A549 (cell line): ENCODE measurements at regions not wholly inside any gene's neighbourhood (a gene's known extent, or its start where the extent isn't known, plus 50 kb on each side); places are given as distances from the start of the nearest gene placed in this dataset.

Source experiments
- ATAC-seq, 2 experiments: fragments of 200-7000 bp in 1 of 2; fragments of >200 bp in 1 of 2; cut with Nextera tagmentation in 1 of 2; cut with Tn5 transposase in 1 of 2; 3 replicates each; pipeline versions ENCODE4 v1.8.0 to v1.9.1; 2018 to 2020; ENCODE audit warnings: mild to moderate bottlenecking in 1 of 2, moderate library complexity in 1 of 2
- CTCF ChIA-PET: fragments of 300-600 bp; sonication (Branson Sonifier 250); formaldehyde crosslinking; extraction: SDS; loops from one replicate; lab custom pipeline; 2021; ENCODE audit warnings: antibody characterized with exemption, inconsistent platforms; lab: Yijun Ruan, JAX
- POLR2A ChIA-PET: fragments of 350-600 bp; formaldehyde crosslinking; extraction: SDS; loops from one replicate; lab custom pipeline; 2021; ENCODE audit warnings: antibody characterized with exemption, inconsistent platforms; lab: Yijun Ruan, JAX
- DNase-seq, 2 experiments: peaks; one replicate each; pipeline versions ENCODE4 v3.0.0 to v3.0.0-alpha.2; 2011 to 2016; ENCODE audit warnings: low read depth in 1 of 2, low spot score in 1 of 2
- FAIRE-seq: peaks from 2 replicates; lab custom pipeline; 2011; peaks lifted over from hg19 to GRCh38; lab: Jason Lieb, UNC
- H3K27ac ChIP-seq, 2 experiments: fragments of >200 bp; sonication (Bioruptor Twin); formaldehyde crosslinking; 3 replicates each; pipeline ENCODE4 v1.5.1; 2016 to 2017
- H3K4me1 ChIP-seq: fragments of >200 bp; sonication (Bioruptor Twin); formaldehyde crosslinking; 3 replicates; pipeline ENCODE4 v1.6.1; 2016
- H3K4me2 ChIP-seq: fragments of >200 bp; sonication (Bioruptor Twin); formaldehyde crosslinking; 3 replicates; pipeline ENCODE4 v1.6.1; 2016
- H3K4me3 ChIP-seq: fragments of >200 bp; sonication (Bioruptor Twin); formaldehyde crosslinking; 3 replicates; pipeline ENCODE4 v1.5.1; 2016
- H3K9me3 ChIP-seq: fragments of >200 bp; sonication (Bioruptor Twin); formaldehyde crosslinking; 3 replicates; pipeline ENCODE4 v1.6.1; 2016
- ATOH8 ChIP-seq: fragments of 250-450 bp; sonication (Bioruptor Pico); IDR thresholded peaks from 2 replicates; pipeline ENCODE4 v1.5.0; 2020; ENCODE audit warnings: low read depth, mild to moderate bottlenecking, moderate library complexity
- CBX2 ChIP-seq: fragments of 200-600 bp; sonication (generic); IDR thresholded peaks from 2 replicates; pipeline ENCODE4 v1.6.1; 2016; ENCODE audit warnings: low read depth, mild to moderate bottlenecking, borderline replicate concordance
- CEBPB ChIP-seq, 2 experiments: fragments of >200 bp in 1 of 2; sonication (Bioruptor Twin) in 1 of 2; formaldehyde crosslinking in 1 of 2; IDR thresholded peaks; 2 replicates each; pipeline ENCODE4 v1.6.1; 2012 to 2016
- CHD2 ChIP-seq: fragments of 150-350 bp; IDR thresholded peaks from 2 replicates; pipeline ENCODE4 v1.6.1; 2014; ENCODE audit warnings: low read length; ENCODE audit not compliant: partially characterized antibody
- EHF ChIP-seq: fragments of 250-450 bp; sonication (Bioruptor Pico); IDR thresholded peaks from 2 replicates; pipeline ENCODE4 v1.5.0; 2020; ENCODE audit warnings: mild to moderate bottlenecking
- ELK1 ChIP-seq: fragments of 150-350 bp; IDR thresholded peaks from 2 replicates; pipeline ENCODE4 v1.6.1; 2014; ENCODE audit warnings: low read depth, mild to moderate bottlenecking, low read length
- ESRRA ChIP-seq: fragments of 150-350 bp; IDR thresholded peaks from 2 replicates; pipeline ENCODE4 v1.6.1; 2014; ENCODE audit warnings: mild to moderate bottlenecking, low read length, borderline replicate concordance
- FOSL2 ChIP-seq, 2 experiments: fragments of 450-650 bp in 1 of 2; fragments of >200 bp in 1 of 2; sonication (Bioruptor Twin) in 1 of 2; formaldehyde crosslinking; IDR thresholded peaks; 2 replicates each; pipeline versions ENCODE4 v1.5.0 to v1.6.1; 2016 to 2020; ENCODE audit warnings: mild to moderate bottlenecking in 1 of 2, moderate library complexity in 1 of 2
- GATA3 ChIP-seq: IDR thresholded peaks from 2 replicates; pipeline ENCODE4 v1.6.1; 2012; ENCODE audit warnings: borderline replicate concordance
- HDAC2 ChIP-seq: fragments of 200-600 bp; sonication (generic); IDR thresholded peaks from 2 replicates; pipeline ENCODE4 v1.6.1; 2016
- HMGXB4 ChIP-seq: fragments of 250-450 bp; sonication (Bioruptor Pico); IDR thresholded peaks from 2 replicates; pipeline ENCODE4 v1.5.0; 2021; ENCODE audit warnings: mild to moderate bottlenecking, moderate library complexity, borderline replicate concordance
- HOXA7 ChIP-seq: fragments of 250-450 bp; sonication (Bioruptor Pico); IDR thresholded peaks from 2 replicates; pipeline ENCODE4 v1.5.0; 2020; ENCODE audit warnings: mild to moderate bottlenecking, moderate library complexity
- HOXB5 ChIP-seq: fragments of 250-450 bp; sonication (Bioruptor Pico); IDR thresholded peaks from 2 replicates; pipeline ENCODE4 v1.5.0; 2020; ENCODE audit warnings: mild to moderate bottlenecking, moderate library complexity
- JUNB ChIP-seq: fragments of >200 bp; sonication (Bioruptor Twin); formaldehyde crosslinking; IDR thresholded peaks from 2 replicates; pipeline ENCODE4 v1.6.1; 2016
- KDM5A ChIP-seq: fragments of 200-600 bp; sonication (generic); IDR thresholded peaks from 2 replicates; pipeline ENCODE4 v1.6.1; 2016; ENCODE audit warnings: antibody characterized with exemption, mild to moderate bottlenecking
- MYC ChIP-seq: IDR thresholded peaks from 2 replicates; pipeline ENCODE4 v1.6.1; 2012; ENCODE audit warnings: mild to moderate bottlenecking, inconsistent platforms, low read length, improper control_type of control experiment, borderline replicate concordance
- NR3C1 ChIP-seq: fragments of >200 bp; sonication (Bioruptor Twin); formaldehyde crosslinking; IDR thresholded peaks from 3 replicates; pipeline ENCODE4 v1.6.1; 2017
- PHF8 ChIP-seq: fragments of 200-600 bp; sonication (generic); IDR thresholded peaks from 2 replicates; pipeline ENCODE4 v1.6.1; 2016; ENCODE audit warnings: low read depth, mild to moderate bottlenecking, antibody characterized with exemption, moderate library complexity, borderline replicate concordance
- POLR2A ChIP-seq: IDR thresholded peaks from 2 replicates; pipeline ENCODE4 v1.6.1; 2012; ENCODE audit warnings: mild to moderate bottlenecking, low read length
- POLR2AphosphoS2 ChIP-seq: conservative IDR thresholded peaks from 2 replicates; pipeline ENCODE4 v1.6.1; 2012; ENCODE audit warnings: low read length, improper control_type of control experiment, inconsistent platforms
- RCOR1 ChIP-seq: fragments of 150-350 bp; IDR thresholded peaks from 2 replicates; pipeline ENCODE4 v1.6.1; 2014; ENCODE audit warnings: antibody characterized with exemption, low read length, low read depth
- RFX5 ChIP-seq: fragments of 450-650 bp; IDR thresholded peaks from 2 replicates; pipeline ENCODE4 v1.7.1; 2014; ENCODE audit warnings: antibody characterized with exemption, mild to moderate bottlenecking, moderate library complexity
- RNF2 ChIP-seq: fragments of 200-600 bp; sonication (generic); IDR thresholded peaks from 2 replicates; pipeline ENCODE4 v1.6.1; 2016; ENCODE audit warnings: low read depth, mild to moderate bottlenecking, antibody characterized with exemption, moderate library complexity, borderline replicate concordance
- SMC3 ChIP-seq: fragments of >200 bp; sonication (Bioruptor Twin); formaldehyde crosslinking; IDR thresholded peaks from 3 replicates; pipeline ENCODE4 v1.6.1; 2018; ENCODE audit warnings: inconsistent platforms
- SREBF2 ChIP-seq: fragments of 450-650 bp; IDR thresholded peaks from 2 replicates; pipeline ENCODE4 v1.6.1; 2014; ENCODE audit warnings: mild to moderate bottlenecking, moderate library complexity
- TP53 ChIP-seq: fragments of 250-450 bp; sonication (Bioruptor Pico); IDR thresholded peaks from 2 replicates; pipeline ENCODE4 v1.5.0; 2021; ENCODE audit warnings: mild to moderate bottlenecking, moderate library complexity
- ZC3H11A ChIP-seq: fragments of 450-650 bp; IDR thresholded peaks from 2 replicates; pipeline ENCODE4 v1.6.1; 2014; ENCODE audit warnings: antibody characterized with exemption, mild to moderate bottlenecking
- ZSCAN20 ChIP-seq: fragments of 250-450 bp; sonication (Bioruptor Pico); IDR thresholded peaks from 2 replicates; pipeline ENCODE4 v1.8.0; 2022; ENCODE audit warnings: mild to moderate bottlenecking, moderate library complexity
- WGBS: methylation state at CpG from one replicate; pipeline ENCODE4 v1.1.6; 2017; ENCODE audit errors: missing lambda C conversion rate; 5-methylcytosine and 5-hydroxymethylcytosine counted together
- TF ChIP-seq, protein P1 (sequence below): fragments of 200-600 bp; sonication (generic); IDR thresholded peaks from 2 replicates; pipeline ENCODE4 v1.6.1; 2016; ENCODE audit warnings: antibody characterized with exemption, mild to moderate bottlenecking, moderate library complexity

DNA sequence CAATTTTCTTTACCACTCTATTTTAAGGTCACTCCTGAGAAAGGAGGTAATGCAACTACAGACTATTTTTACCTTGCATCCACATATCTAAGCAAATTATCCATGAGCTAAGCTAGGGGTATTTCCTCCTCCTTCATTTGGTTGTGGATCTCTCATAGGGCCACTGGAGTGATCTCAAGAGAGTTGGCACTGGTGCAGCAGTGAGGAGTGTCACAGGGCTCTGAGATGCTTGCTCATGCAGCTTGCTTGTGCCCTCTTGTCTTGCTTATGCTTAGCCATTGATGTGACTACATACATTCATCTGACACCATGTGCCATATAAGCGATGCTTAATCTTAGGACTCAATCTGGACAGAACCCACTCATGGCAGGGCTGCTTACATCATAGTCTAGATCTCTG is 950.3 kb downstream of the TSN start:
- no peak overlapping the region for H3K4me2 ChIP-seq
- no peak overlapping the region for H3K4me3 ChIP-seq
- TF ChIP-seq MYC = no peak
- no peak for TF ChIP-seq EHF (CRISPR knock-in tag)
- no peak for TF ChIP-seq ESRRA
- TF ChIP-seq HOXA7 (CRISPR knock-in tag) = no peak
- TF ChIP-seq ZC3H11A = no peak
- TF ChIP-seq, protein P1, sequence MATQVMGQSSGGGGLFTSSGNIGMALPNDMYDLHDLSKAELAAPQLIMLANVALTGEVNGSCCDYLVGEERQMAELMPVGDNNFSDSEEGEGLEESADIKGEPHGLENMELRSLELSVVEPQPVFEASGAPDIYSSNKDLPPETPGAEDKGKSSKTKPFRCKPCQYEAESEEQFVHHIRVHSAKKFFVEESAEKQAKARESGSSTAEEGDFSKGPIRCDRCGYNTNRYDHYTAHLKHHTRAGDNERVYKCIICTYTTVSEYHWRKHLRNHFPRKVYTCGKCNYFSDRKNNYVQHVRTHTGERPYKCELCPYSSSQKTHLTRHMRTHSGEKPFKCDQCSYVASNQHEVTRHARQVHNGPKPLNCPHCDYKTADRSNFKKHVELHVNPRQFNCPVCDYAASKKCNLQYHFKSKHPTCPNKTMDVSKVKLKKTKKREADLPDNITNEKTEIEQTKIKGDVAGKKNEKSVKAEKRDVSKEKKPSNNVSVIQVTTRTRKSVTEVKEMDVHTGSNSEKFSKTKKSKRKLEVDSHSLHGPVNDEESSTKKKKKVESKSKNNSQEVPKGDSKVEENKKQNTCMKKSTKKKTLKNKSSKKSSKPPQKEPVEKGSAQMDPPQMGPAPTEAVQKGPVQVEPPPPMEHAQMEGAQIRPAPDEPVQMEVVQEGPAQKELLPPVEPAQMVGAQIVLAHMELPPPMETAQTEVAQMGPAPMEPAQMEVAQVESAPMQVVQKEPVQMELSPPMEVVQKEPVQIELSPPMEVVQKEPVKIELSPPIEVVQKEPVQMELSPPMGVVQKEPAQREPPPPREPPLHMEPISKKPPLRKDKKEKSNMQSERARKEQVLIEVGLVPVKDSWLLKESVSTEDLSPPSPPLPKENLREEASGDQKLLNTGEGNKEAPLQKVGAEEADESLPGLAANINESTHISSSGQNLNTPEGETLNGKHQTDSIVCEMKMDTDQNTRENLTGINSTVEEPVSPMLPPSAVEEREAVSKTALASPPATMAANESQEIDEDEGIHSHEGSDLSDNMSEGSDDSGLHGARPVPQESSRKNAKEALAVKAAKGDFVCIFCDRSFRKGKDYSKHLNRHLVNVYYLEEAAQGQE = no peak
- TF ChIP-seq PHF8 = no peak
- no peak for TF ChIP-seq ELK1
- no peak for TF ChIP-seq SMC3
- no peak for TF ChIP-seq POLR2A
- no peak for TF ChIP-seq NR3C1
- no peak for TF ChIP-seq FOSL2 (IDR thresholded peaks at IDR 0.05)
- TF ChIP-seq FOSL2 (CRISPR knock-in tag; IDR thresholded peaks at IDR 0.05) = no peak
- TF ChIP-seq RNF2 = no peak
- no peak for TF ChIP-seq RCOR1
- TF ChIP-seq POLR2AphosphoS2 = no peak
- no peak for TF ChIP-seq CEBPB (IDR thresholded peaks at IDR 0.05)
- TF ChIP-seq HDAC2 = no peak
- TF ChIP-seq TP53 = no peak
- DNase-seq (no peak), FAIRE-seq (no peak), ATAC-seq (no peak)
- H3K27ac ChIP-seq = no peak overlapping the region
- ChIA-PET POLR2A (no interaction called here), CTCF (no interaction called here)
- no peaks in the 10 kb centered on the region for H3K4me1 ChIP-seq
- WGBS = 0% methylated on average over 1 of the region's 1 CpG
- H3K9me3 ChIP-seq = no peaks in the 10 kb centered on the region

GRCh38 chr2:122706757-122707223 is 951.3 kb downstream of the TSN start:
- ATAC-seq = no peak
- H3K27ac ChIP-seq = no peak overlapping the region
- no peaks in the 10 kb centered on the region; the same call in 2 of the 3 replicates for H3K9me3 ChIP-seq
- H3K4me1 ChIP-seq = no peaks in the 10 kb centered on the region
- FAIRE-seq = no peak
- no peak overlapping the region for H3K4me3 ChIP-seq
- ChIA-PET POLR2A (no interaction called here), CTCF (no interaction called here)
- no peak overlapping the region for H3K4me2 ChIP-seq
- 6% methylated on average over 3 of the region's 3 CpGs for WGBS
- DNase-seq = no peak
- TF ChIP-seq HOXA7 (CRISPR knock-in tag) (no peak), HOXB5 (CRISPR knock-in tag) (no peak), HMGXB4 (no peak), CBX2 (no peak), ELK1 (no peak), CHD2 (no peak), FOSL2 (IDR thresholded peaks at IDR 0.05) (no peak), FOSL2 (CRISPR knock-in tag; IDR thresholded peaks at IDR 0.05) (no peak), TP53 (no peak), GATA3 (no peak), JUNB (no peak), RFX5 (no peak), KDM5A (no peak), ZSCAN20 (CRISPR knock-in tag) (no peak), HDAC2 (no peak), SREBF2 (no peak), NR3C1 (no peak), ATOH8 (no peak)
